ENCODE measurements at regions not wholly inside any gene's neighbourhood (a gene's known extent, or its start where the extent isn't known, plus 50 kb on each side); places are given as distances from the start of the nearest gene placed in this dataset.
A peak's percentile ranks its signal among the peaks of the same experiment; 100 is the strongest.
"Not testable (repeated sequence)": the region's sequence is repeated elsewhere in the genome, so short reads cannot be mapped to it uniquely, and the experiment has no call there.

DNA sequence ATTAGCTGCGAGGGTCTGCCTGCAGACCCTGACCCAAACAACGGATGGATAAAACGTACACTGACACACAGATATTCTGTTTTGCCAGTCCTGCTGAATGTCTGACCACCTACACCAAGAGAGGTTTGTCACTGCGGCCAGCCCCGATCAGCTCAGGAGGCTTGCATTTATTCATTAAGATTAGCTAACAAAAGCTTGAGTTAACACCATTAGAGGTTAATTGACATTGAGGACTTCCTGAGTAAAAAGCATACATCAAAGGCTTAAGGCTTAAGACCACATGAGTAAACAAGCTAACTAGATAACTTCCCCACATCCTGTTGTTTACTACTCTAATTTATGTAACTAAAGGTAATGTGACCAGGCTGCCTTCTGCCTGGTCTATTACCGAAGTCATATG, 198.1 kb upstream of the TRPC7 start:
- Mint-ChIP-seq H3K4me1 (peaks cover 4% of the 10 kb centered on the region), H3K4me3 (no peak overlapping the region), H3K27me3 (ENCODE audit: insufficient read depth, low read depth) (no peaks in the 10 kb centered on the region), H3K36me3 (no peaks in the 10 kb centered on the region), H3K27ac (no peak overlapping the region), H3K9me3 (no peaks in the 10 kb centered on the region)
- Histone ChIP-seq H3F3A (ENCODE audit: low read depth) (no peaks in the 10 kb centered on the region), H4K20me1 (ENCODE audit: low read depth) (no peaks in the 10 kb centered on the region), H3K9ac (no peak overlapping the region), H3K36me3 (no peaks in the 10 kb centered on the region), H3K4me1 (no peaks in the 10 kb centered on the region), H3K4me3 (no peak overlapping the region), H3K79me2 (ENCODE audit: low read depth) (no peaks in the 10 kb centered on the region), H3K9me3 (ENCODE audit: low read depth) (no peaks in the 10 kb centered on the region), H3K4me2 (no peak overlapping the region), H2AFZ (replicated peaks) (no peak overlapping the region), H3K27me3 (no peaks in the 10 kb centered on the region), H3K27ac (no peak overlapping the region)
- no peak for DNase-seq (ENCODE audit: low spot score)
- TF ChIP-seq EZH2phosphoT487 (IDR thresholded peaks at IDR 0.05) (no peak), EZH2 (IDR thresholded peaks at IDR 0.05) (no peak)
- TF ChIP-seq, protein P1, sequence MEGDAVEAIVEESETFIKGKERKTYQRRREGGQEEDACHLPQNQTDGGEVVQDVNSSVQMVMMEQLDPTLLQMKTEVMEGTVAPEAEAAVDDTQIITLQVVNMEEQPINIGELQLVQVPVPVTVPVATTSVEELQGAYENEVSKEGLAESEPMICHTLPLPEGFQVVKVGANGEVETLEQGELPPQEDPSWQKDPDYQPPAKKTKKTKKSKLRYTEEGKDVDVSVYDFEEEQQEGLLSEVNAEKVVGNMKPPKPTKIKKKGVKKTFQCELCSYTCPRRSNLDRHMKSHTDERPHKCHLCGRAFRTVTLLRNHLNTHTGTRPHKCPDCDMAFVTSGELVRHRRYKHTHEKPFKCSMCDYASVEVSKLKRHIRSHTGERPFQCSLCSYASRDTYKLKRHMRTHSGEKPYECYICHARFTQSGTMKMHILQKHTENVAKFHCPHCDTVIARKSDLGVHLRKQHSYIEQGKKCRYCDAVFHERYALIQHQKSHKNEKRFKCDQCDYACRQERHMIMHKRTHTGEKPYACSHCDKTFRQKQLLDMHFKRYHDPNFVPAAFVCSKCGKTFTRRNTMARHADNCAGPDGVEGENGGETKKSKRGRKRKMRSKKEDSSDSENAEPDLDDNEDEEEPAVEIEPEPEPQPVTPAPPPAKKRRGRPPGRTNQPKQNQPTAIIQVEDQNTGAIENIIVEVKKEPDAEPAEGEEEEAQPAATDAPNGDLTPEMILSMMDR (IDR thresholded peaks at IDR 0.05): no peak

DNA sequence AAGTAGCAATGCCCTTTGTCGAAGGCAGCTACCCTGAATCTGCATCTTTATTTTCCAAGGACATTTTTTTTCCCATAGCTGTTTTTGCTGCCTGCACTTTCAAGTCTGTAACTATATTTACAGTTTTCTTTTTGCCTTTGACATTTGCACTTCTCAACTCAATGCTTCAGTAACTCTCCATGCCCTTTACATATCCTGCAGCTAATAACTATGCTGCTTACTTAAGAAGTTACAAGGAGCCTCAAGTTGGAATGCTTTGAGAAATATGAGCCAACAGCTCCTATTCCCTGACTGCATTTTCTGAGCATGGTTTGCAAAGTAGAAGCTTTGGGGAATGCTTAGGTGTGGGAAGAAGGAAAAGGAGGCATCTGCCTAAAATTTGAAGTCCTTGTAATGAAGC, 194.8 kb upstream of the TRPC7 start:
- H3K4me1 Mint-ChIP-seq: peaks cover 4% of the 10 kb centered on the region
- peak overlapping the region; percentile 15 for H2AFZ ChIP-seq (replicated peaks)

DNA sequence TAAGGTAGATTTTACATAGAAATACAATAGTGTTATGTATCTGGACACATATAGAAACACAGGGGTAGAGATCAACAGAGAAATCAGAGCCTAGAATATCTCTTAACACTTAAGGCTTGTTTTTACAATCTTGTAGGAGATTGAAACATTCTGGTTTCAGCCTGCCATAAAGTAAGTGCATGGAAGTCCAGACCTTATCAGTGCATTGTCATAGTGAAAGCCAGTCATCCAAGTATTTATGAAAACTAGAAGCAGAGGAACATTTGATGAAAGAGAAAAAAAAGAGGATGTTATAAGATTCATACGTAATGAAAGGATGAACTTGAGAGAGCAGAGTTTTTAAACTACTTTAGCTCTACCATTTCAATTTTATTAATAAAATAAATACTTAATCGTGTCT, 194.3 kb upstream of the TRPC7 start:
- Mint-ChIP-seq H3K36me3 (no peaks in the 10 kb centered on the region), H3K9me3 (peaks cover 3% of the 10 kb centered on the region), H3K4me1 (peaks cover 4% of the 10 kb centered on the region), H3K4me3 (no peak overlapping the region), H3K27me3 (ENCODE audit: insufficient read depth, low read depth) (no peaks in the 10 kb centered on the region), H3K27ac (no peak overlapping the region)
- H3K9ac ChIP-seq: no peak overlapping the region
- H4K20me1 ChIP-seq (ENCODE audit: low read depth): no peaks in the 10 kb centered on the region
- no peak overlapping the region for H2AFZ ChIP-seq (replicated peaks)
- H3K4me1 ChIP-seq: no peaks in the 10 kb centered on the region
- no peak overlapping the region for H3K27ac ChIP-seq
- no peaks in the 10 kb centered on the region for H3K9me3 ChIP-seq (ENCODE audit: low read depth)
- no peak for TF ChIP-seq EZH2phosphoT487 (IDR thresholded peaks at IDR 0.05)
- TF ChIP-seq, protein P1 (IDR thresholded peaks at IDR 0.05): no peak
- TF ChIP-seq EZH2 (IDR thresholded peaks at IDR 0.05): no peak
- no peak overlapping the region for H3K4me2 ChIP-seq
- no peaks in the 10 kb centered on the region for H3K36me3 ChIP-seq
- H3K4me3 ChIP-seq: no peak overlapping the region
- H3K27me3 ChIP-seq: no peaks in the 10 kb centered on the region
- DNase-seq (ENCODE audit: low spot score): no peak
- H3K79me2 ChIP-seq (ENCODE audit: low read depth): no peaks in the 10 kb centered on the region
- no peaks in the 10 kb centered on the region for H3F3A ChIP-seq (ENCODE audit: low read depth)

More for the DNA sequence above, 194.8 kb upstream of the TRPC7 start:
- no peak for DNase-seq (ENCODE audit: low spot score)
- H4K20me1 ChIP-seq (ENCODE audit: low read depth): no peaks in the 10 kb centered on the region
- no peak overlapping the region for H3K9ac ChIP-seq
- H3K27ac Mint-ChIP-seq: no peak overlapping the region
- no peaks in the 10 kb centered on the region for H3K27me3 ChIP-seq
- no peaks in the 10 kb centered on the region for H3K36me3 Mint-ChIP-seq
- TF ChIP-seq EZH2 (IDR thresholded peaks at IDR 0.05): no peak
- TF ChIP-seq EZH2phosphoT487 (IDR thresholded peaks at IDR 0.05): no peak
- H3K4me3 Mint-ChIP-seq: no peak overlapping the region
- no peaks in the 10 kb centered on the region for H3K9me3 ChIP-seq (ENCODE audit: low read depth)
- H3K4me2 ChIP-seq: no peak overlapping the region
- no peak overlapping the region for H3K4me3 ChIP-seq
- no peak overlapping the region for H3K27ac ChIP-seq
- peaks cover 2% of the 10 kb centered on the region for H3K9me3 Mint-ChIP-seq
- H3K36me3 ChIP-seq: no peaks in the 10 kb centered on the region
- no peaks in the 10 kb centered on the region for H3F3A ChIP-seq (ENCODE audit: low read depth)
- H3K79me2 ChIP-seq (ENCODE audit: low read depth): no peaks in the 10 kb centered on the region
- H3K4me1 ChIP-seq: no peaks in the 10 kb centered on the region
- H3K27me3 Mint-ChIP-seq (ENCODE audit: insufficient read depth, low read depth): no peaks in the 10 kb centered on the region

DNA sequence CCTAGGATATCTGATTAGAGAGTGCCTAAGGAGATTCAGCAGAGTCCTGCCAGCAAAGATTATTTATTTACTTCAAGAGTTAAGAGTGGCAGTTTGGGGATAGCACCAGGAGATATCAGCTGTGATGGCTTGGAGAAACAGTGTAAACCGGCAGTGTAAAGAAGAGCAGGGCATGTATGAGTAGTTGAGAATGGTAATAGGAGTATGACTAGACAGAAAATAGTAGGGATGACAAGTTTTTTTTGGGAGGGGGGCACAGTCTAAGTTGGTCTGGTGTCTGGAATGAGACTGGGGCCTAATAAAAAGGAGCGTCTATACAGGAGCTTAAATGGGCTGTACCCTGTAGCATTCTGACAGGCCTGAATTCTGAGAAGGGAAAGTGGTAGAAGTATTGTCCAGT, 181.8 kb upstream of the TRPC7 start:
- H3K27ac Mint-ChIP-seq; H3K27me3 ChIP-seq; H3K9me3 Mint-ChIP-seq; H3K9ac ChIP-seq; H3K4me1 Mint-ChIP-seq; H3K9me3 ChIP-seq (ENCODE audit: low read depth); H2AFZ ChIP-seq (replicated peaks); H3F3A ChIP-seq (ENCODE audit: low read depth); H3K36me3 ChIP-seq; H3K79me2 ChIP-seq (ENCODE audit: low read depth); H3K27ac ChIP-seq; H3K4me1 ChIP-seq; H3K4me3 Mint-ChIP-seq; H3K36me3 Mint-ChIP-seq; DNase-seq (ENCODE audit: low spot score); H3K4me3 ChIP-seq; H3K4me2 ChIP-seq; H3K27me3 Mint-ChIP-seq (ENCODE audit: insufficient read depth, low read depth); H4K20me1 ChIP-seq (ENCODE audit: low read depth): not testable (repeated sequence)

DNA sequence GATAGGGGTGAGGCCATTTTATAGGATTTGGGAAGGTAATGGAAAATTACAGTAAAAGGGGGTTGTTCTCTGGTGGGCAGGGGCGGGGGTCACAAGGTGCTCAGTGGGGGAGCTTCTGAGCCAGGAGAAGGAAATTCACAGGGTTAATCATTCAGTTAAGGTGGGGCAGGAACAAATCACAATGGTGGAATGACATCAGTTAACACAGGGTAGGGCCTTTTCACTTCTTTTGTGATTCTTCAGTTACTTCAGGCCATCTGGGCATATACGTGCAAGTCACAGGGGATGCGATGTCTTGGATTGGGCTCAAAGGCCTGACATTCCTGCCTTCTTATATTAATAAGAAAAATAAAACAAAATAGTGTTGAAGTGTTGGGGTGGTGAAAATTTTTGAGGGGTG, 181.1 kb upstream of the TRPC7 start:
- not testable (repeated sequence) for H3F3A ChIP-seq (ENCODE audit: low read depth); H3K27ac ChIP-seq; H3K9me3 ChIP-seq (ENCODE audit: low read depth); H3K9ac ChIP-seq; H3K27ac Mint-ChIP-seq; DNase-seq (ENCODE audit: low spot score); H2AFZ ChIP-seq (replicated peaks); H3K4me1 Mint-ChIP-seq; H3K4me3 ChIP-seq; H3K79me2 ChIP-seq (ENCODE audit: low read depth); H3K4me2 ChIP-seq; H3K27me3 ChIP-seq; H3K4me1 ChIP-seq; H3K36me3 ChIP-seq; H3K36me3 Mint-ChIP-seq; H4K20me1 ChIP-seq (ENCODE audit: low read depth); H3K4me3 Mint-ChIP-seq; H3K27me3 Mint-ChIP-seq (ENCODE audit: insufficient read depth, low read depth); H3K9me3 Mint-ChIP-seq

DNA sequence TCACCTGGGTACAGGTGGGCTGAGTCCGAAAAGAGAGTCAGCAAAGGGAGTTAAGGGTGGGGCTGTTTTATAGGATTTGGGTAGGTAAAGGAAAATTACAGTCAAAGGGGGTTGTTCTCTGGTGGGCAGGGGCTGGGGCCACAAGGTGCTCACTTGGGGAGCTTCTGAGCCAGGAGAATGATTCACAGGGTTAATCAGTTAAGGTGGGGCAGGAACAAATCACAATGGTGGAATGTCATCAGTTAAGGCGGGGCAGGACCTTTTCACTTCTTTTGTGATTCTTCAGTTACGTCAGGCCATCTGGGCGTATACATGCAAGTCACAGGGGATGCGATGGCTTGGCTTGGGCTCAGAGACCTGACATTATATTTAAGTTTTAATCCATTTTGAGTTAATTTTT, 179.7 kb upstream of the TRPC7 start:
- not testable (repeated sequence) for H3K9me3 ChIP-seq (ENCODE audit: low read depth); H3K27ac ChIP-seq; H3K27me3 ChIP-seq; H3K4me3 Mint-ChIP-seq; H3F3A ChIP-seq (ENCODE audit: low read depth); H3K36me3 Mint-ChIP-seq; H3K4me2 ChIP-seq; DNase-seq (ENCODE audit: low spot score); H3K4me3 ChIP-seq; H3K79me2 ChIP-seq (ENCODE audit: low read depth); H4K20me1 ChIP-seq (ENCODE audit: low read depth); H2AFZ ChIP-seq (replicated peaks); H3K27me3 Mint-ChIP-seq (ENCODE audit: insufficient read depth, low read depth); H3K36me3 ChIP-seq; H3K9me3 Mint-ChIP-seq; H3K4me1 ChIP-seq; H3K9ac ChIP-seq; H3K27ac Mint-ChIP-seq; H3K4me1 Mint-ChIP-seq

Measured in neural progenitor cell (in vitro differentiated cells).